ENCODE measurements at regions not wholly inside any gene's neighbourhood (a gene's known extent, or its start where the extent isn't known, plus 50 kb on each side); places are given as distances from the start of the nearest gene placed in this dataset.

GRCh38 chr12:90174956-90175355 is 466.3 kb upstream of the ATP2B1 start:
- Histone ChIP-seq H3K27me3 (ENCODE audit: insufficient read depth, low read length, poor library complexity, severe bottlenecking) (no peaks in the 10 kb centered on the region), H3K4me1 (ENCODE audit: insufficient read depth, low read length) (no peaks in the 10 kb centered on the region), H3K9me3 (ENCODE audit: low read length) (no peaks in the 10 kb centered on the region), H3K27ac (ENCODE audit: low read depth, low read length) (no peak overlapping the region), H3K4me3 (ENCODE audit: low read length) (no peak overlapping the region), H3K36me3 (ENCODE audit: insufficient read depth, low read length) (no peaks in the 10 kb centered on the region)
- POLR2A ChIA-PET: no interaction called here
- CTCF ChIA-PET: no interaction called here
- DNase-seq: no peak
- no peaks in the 10 kb centered on the region for H3K4me1 Mint-ChIP-seq
- H3K9me3 Mint-ChIP-seq: no peaks in the 10 kb centered on the region
- no peak overlapping the region for H3K27ac Mint-ChIP-seq
- H3K4me3 Mint-ChIP-seq: no peak overlapping the region
- no peaks in the 10 kb centered on the region for H3K36me3 Mint-ChIP-seq
- H3K27me3 Mint-ChIP-seq: peaks cover 2% of the 10 kb centered on the region in 2 donors

DNA sequence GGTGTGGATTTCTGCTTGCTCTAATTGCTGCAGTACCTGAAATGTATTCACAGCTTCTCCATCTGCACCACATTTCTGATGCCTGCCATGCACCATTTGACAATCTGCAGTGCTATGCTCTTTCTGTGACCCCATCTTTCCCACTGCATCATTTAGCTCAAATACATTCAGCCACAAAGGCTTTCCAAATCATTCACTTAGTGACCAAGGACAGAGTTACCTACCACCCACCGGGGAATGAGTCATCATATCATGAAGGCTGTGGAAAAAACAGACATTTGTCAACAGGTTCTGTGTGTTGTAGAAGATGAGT is 465.5 kb upstream of the ATP2B1 start:
- no peaks in the 10 kb centered on the region for H3K4me1 Mint-ChIP-seq
- H3K9me3 ChIP-seq (ENCODE audit: low read length): no peaks in the 10 kb centered on the region
- no peak overlapping the region for H3K4me3 ChIP-seq (ENCODE audit: low read length)
- H3K4me3 Mint-ChIP-seq: no peak overlapping the region
- H3K27me3 ChIP-seq (ENCODE audit: insufficient read depth, low read length, poor library complexity, severe bottlenecking): no peaks in the 10 kb centered on the region
- H3K27me3 Mint-ChIP-seq: peaks cover 0 to 2% of the 10 kb centered on the region in 2 donors
- no peaks in the 10 kb centered on the region for H3K9me3 Mint-ChIP-seq
- no peaks in the 10 kb centered on the region for H3K36me3 Mint-ChIP-seq
- ChIA-PET POLR2A (no interaction called here), CTCF (no interaction called here)
- no peak overlapping the region for H3K27ac Mint-ChIP-seq
- H3K36me3 ChIP-seq (ENCODE audit: insufficient read depth, low read length): no peaks in the 10 kb centered on the region
- DNase-seq: no peak
- no peaks in the 10 kb centered on the region for H3K4me1 ChIP-seq (ENCODE audit: insufficient read depth, low read length)
- H3K27ac ChIP-seq (ENCODE audit: low read depth, low read length): no peak overlapping the region

DNA sequence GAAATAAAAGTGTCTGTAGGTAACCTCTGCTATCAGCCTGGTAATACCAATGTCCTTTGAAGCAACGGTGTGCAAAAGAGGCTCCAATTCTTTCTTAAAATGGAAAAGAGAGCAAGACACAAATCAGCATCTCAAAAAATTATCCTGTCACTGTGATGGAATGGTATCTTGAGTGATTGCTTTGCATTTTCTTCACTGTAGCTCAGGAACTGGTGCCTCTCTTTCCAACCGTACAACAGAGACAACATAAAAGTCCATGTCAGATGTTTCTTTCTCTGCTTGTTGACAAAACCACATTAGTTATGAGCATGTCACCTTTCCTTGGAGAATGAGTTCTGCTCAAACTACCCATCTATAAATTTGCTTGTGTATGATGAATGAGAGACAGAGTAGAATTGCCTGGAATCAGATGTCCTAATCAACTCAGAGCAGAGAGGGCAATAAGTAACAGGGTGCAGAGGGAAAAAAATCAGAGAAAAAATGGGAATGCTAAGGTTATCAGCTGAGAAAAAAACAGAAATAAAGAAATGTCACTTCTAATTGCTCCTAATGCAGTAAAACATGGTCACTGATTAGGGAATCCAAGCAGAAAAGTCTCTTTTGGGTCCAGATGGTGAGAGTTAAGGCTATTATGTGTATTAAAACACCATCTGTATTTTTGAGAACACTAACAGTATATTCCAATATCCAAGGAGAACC is 465.0 kb upstream of the ATP2B1 start:
- CTCF ChIA-PET: no interaction called here
- no peaks in the 10 kb centered on the region for H3K9me3 Mint-ChIP-seq
- Histone ChIP-seq H3K9me3 (ENCODE audit: low read length) (no peaks in the 10 kb centered on the region), H3K4me1 (ENCODE audit: insufficient read depth, low read length) (no peaks in the 10 kb centered on the region), H3K27me3 (ENCODE audit: insufficient read depth, low read length, poor library complexity, severe bottlenecking) (no peaks in the 10 kb centered on the region), H3K36me3 (ENCODE audit: insufficient read depth, low read length) (no peaks in the 10 kb centered on the region), H3K27ac (ENCODE audit: low read depth, low read length) (no peak overlapping the region), H3K4me3 (ENCODE audit: low read length) (no peak overlapping the region)
- no peak overlapping the region for H3K4me3 Mint-ChIP-seq
- H3K36me3 Mint-ChIP-seq: no peaks in the 10 kb centered on the region
- H3K4me1 Mint-ChIP-seq: no peaks in the 10 kb centered on the region
- H3K27me3 Mint-ChIP-seq: peaks cover 0 to 2% of the 10 kb centered on the region in 2 donors
- POLR2A ChIA-PET: no interaction called here
- no peak overlapping the region for H3K27ac Mint-ChIP-seq
- no peak for DNase-seq

- Histone ChIP-seq H3K36me3 (ENCODE audit: insufficient read depth, low read length) (no peaks in the 10 kb centered on the region), H3K9me3 (ENCODE audit: low read length) (no peaks in the 10 kb centered on the region), H3K4me1 (ENCODE audit: insufficient read depth, low read length) (no peaks in the 10 kb centered on the region), H3K27ac (ENCODE audit: low read depth, low read length) (no peak overlapping the region), H3K4me3 (ENCODE audit: low read length) (no peak overlapping the region), H3K27me3 (ENCODE audit: insufficient read depth, low read length, poor library complexity, severe bottlenecking) (no peaks in the 10 kb centered on the region)
- Mint-ChIP-seq H3K27me3 (peaks cover 0 to 2% of the 10 kb centered on the region in 2 donors), H3K4me1 (no peaks in the 10 kb centered on the region), H3K36me3 (no peaks in the 10 kb centered on the region), H3K4me3 (no peak overlapping the region), H3K9me3 (no peaks in the 10 kb centered on the region), H3K27ac (no peak overlapping the region)
- ChIA-PET CTCF (no interaction called here), POLR2A (no interaction called here)
- no peak for DNase-seq
Measured at GRCh38 chr12:90172524-90172923, 463.9 kb upstream of the ATP2B1 start.

GRCh38 chr12:90170740-90171139 is 462.1 kb upstream of the ATP2B1 start:
- no peaks in the 10 kb centered on the region for H3K9me3 Mint-ChIP-seq
- H3K4me3 ChIP-seq (ENCODE audit: low read length): no peak overlapping the region

DNA sequence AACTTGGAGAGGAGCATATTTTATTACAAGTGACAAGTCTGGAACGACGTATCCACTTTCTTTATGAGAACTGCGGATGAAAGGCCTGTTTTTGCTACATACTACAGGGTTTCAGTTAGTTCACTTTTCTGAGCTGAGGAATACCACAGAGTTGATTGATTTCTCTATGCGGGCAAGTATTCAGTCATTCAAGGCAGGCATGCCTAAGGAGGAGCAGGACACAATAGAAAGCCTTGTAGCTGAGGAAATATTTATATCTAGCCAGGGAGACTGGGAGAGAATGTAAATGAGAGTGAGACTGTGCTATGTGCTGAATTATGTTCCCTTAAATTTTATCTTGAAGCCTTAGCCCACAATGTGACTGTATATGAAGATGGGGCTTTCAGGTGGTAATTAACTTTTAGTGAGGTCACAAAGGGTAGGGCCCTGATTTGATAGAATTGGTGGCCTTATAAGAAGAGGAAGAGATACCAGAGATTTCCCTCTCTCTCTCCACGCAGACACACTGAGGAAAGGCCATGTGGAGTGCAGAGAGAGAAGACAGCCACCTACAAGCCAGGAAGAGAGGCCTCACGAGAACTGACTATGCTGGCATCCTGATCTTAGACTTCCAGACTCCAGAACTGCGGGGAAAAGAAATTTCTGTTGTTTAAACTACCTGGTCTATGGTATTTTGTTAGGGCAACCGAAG is 459.0 kb upstream of the ATP2B1 start:
- Histone ChIP-seq H3K4me3 (ENCODE audit: low read length) (no peak overlapping the region), H3K4me1 (ENCODE audit: insufficient read depth, low read length) (no peaks in the 10 kb centered on the region), H3K36me3 (ENCODE audit: insufficient read depth, low read length) (no peaks in the 10 kb centered on the region), H3K27me3 (ENCODE audit: insufficient read depth, low read length, poor library complexity, severe bottlenecking) (no peaks in the 10 kb centered on the region), H3K9me3 (ENCODE audit: low read length) (no peaks in the 10 kb centered on the region), H3K27ac (ENCODE audit: low read depth, low read length) (no peak overlapping the region)
- no peaks in the 10 kb centered on the region for H3K36me3 Mint-ChIP-seq
- H3K4me1 Mint-ChIP-seq: no peaks in the 10 kb centered on the region
- POLR2A ChIA-PET: no interaction called here
- H3K4me3 Mint-ChIP-seq: no peak overlapping the region
- no peak overlapping the region for H3K27ac Mint-ChIP-seq
- no peaks in the 10 kb centered on the region for H3K9me3 Mint-ChIP-seq
- no peaks in the 10 kb centered on the region for H3K27me3 Mint-ChIP-seq
- DNase-seq: no peak
- CTCF ChIA-PET: no interaction called here

More at GRCh38 chr12:90170740-90171139, 462.1 kb upstream of the ATP2B1 start:
- no peaks in the 10 kb centered on the region for H3K4me1 Mint-ChIP-seq
- peaks cover 0 to 2% of the 10 kb centered on the region in 2 donors for H3K27me3 Mint-ChIP-seq
- Histone ChIP-seq H3K36me3 (ENCODE audit: insufficient read depth, low read length) (no peaks in the 10 kb centered on the region), H3K4me1 (ENCODE audit: insufficient read depth, low read length) (no peaks in the 10 kb centered on the region), H3K27ac (ENCODE audit: low read depth, low read length) (no peak overlapping the region), H3K9me3 (ENCODE audit: low read length) (no peaks in the 10 kb centered on the region), H3K27me3 (ENCODE audit: insufficient read depth, low read length, poor library complexity, severe bottlenecking) (no peaks in the 10 kb centered on the region)
- DNase-seq: no peak
- H3K36me3 Mint-ChIP-seq: no peaks in the 10 kb centered on the region
- no peak overlapping the region for H3K4me3 Mint-ChIP-seq
- ChIA-PET CTCF (no interaction called here), POLR2A (no interaction called here)
- H3K27ac Mint-ChIP-seq: no peak overlapping the region

DNA sequence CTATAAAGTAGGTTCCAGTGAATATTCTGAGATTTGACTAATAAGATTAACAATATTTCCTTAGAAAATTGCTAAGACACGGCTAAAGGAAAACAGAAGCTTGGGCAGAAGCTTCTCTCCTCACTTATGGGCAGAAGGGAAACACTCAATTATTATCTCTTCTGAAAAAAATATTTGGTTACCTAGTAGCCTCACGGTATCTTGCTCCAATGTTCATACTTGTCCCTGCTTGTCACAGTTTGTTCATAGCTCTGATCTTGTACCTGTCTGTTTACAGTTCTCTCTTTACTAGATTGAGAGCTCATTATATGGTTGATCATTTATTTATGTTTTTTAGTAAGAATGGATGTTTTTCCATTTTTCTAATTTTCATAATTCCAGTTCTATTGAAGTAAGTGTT is 458.0 kb upstream of the ATP2B1 start:
- H3K4me3 Mint-ChIP-seq: no peak overlapping the region
- ChIA-PET CTCF (no interaction called here), POLR2A (no interaction called here)
- Histone ChIP-seq H3K27ac (ENCODE audit: low read depth, low read length) (no peak overlapping the region), H3K9me3 (ENCODE audit: low read length) (no peaks in the 10 kb centered on the region), H3K36me3 (ENCODE audit: insufficient read depth, low read length) (no peaks in the 10 kb centered on the region), H3K27me3 (ENCODE audit: insufficient read depth, low read length, poor library complexity, severe bottlenecking) (no peaks in the 10 kb centered on the region), H3K4me1 (ENCODE audit: insufficient read depth, low read length) (no peaks in the 10 kb centered on the region), H3K4me3 (ENCODE audit: low read length) (no peak overlapping the region)
- H3K4me1 Mint-ChIP-seq: no peaks in the 10 kb centered on the region
- no peaks in the 10 kb centered on the region for H3K36me3 Mint-ChIP-seq
- DNase-seq: no peak
- H3K27me3 Mint-ChIP-seq: no peaks in the 10 kb centered on the region
- no peaks in the 10 kb centered on the region for H3K9me3 Mint-ChIP-seq
- no peak overlapping the region for H3K27ac Mint-ChIP-seq

DNA sequence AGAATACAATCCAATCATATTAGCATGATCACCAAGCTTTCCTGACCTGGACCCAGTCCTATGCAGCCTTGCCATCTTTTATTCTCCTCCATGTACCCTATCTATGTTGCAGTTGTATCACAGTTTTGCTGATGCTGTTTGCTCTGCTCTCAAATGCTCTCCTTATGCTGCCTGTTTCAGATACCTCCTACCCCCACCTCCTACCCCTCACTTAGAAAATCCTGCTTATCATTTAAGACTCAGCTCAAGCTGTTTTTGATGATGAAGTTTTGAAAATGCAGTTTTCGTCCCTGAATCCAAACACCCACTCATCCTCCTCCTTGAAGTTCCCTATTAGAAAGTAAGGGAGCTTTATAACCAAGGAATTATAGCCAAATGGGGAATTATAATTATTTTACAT is 457.4 kb upstream of the ATP2B1 start:
- Mint-ChIP-seq H3K27me3 (no peaks in the 10 kb centered on the region), H3K4me1 (no peaks in the 10 kb centered on the region), H3K4me3 (no peak overlapping the region), H3K36me3 (no peaks in the 10 kb centered on the region), H3K27ac (no peak overlapping the region), H3K9me3 (no peaks in the 10 kb centered on the region)
- POLR2A ChIA-PET: no interaction called here
- CTCF ChIA-PET: no interaction called here
- Histone ChIP-seq H3K4me3 (ENCODE audit: low read length) (no peak overlapping the region), H3K27me3 (ENCODE audit: insufficient read depth, low read length, poor library complexity, severe bottlenecking) (no peaks in the 10 kb centered on the region), H3K36me3 (ENCODE audit: insufficient read depth, low read length) (no peaks in the 10 kb centered on the region), H3K4me1 (ENCODE audit: insufficient read depth, low read length) (no peaks in the 10 kb centered on the region), H3K9me3 (ENCODE audit: low read length) (no peaks in the 10 kb centered on the region), H3K27ac (ENCODE audit: low read depth, low read length) (no peak overlapping the region)
- DNase-seq: no peak

All from CD8-positive, alpha-beta memory T cell (primary cell).